Adrenal gland (tissue), 9 donors: ENCODE measurements at regions not wholly inside any gene's neighbourhood (a gene's known extent, or its start where the extent isn't known, plus 50 kb on each side); places are given as distances from the start of the nearest gene placed in this dataset.

Experiments used
- DNase-seq, 7 donors: peaks; one replicate each; pipeline ENCODE4 v3.0.0-alpha.2; 2019 to 2020
- H3K27ac ChIP-seq, 5 donors: fragments of 200-600 bp; sonication (generic) in 4 of 5; 1 replicate in 3 of 5; 2 replicates in 2 of 5; pipeline versions ENCODE4 v1.5.1 to v1.8.0; 2016 to 2020; ENCODE audit warnings: mild to moderate bottlenecking in 1 of 5
- H3K27me3 ChIP-seq: fragments of 200-600 bp; 2 replicates; pipeline ENCODE4 v1.8.0; 2021
- H3K36me3 ChIP-seq, 2 donors: fragments of 200-600 bp; replicated peaks in 1 of 2; 1 replicate in 1 of 2; 2 replicates in 1 of 2; pipeline versions ENCODE4 v1.5.1 to v1.8.0; 2018 to 2022
- H3K4me1 ChIP-seq, 2 donors: fragments of 200-600 bp; replicated peaks in 1 of 2; 1 replicate in 1 of 2; 2 replicates in 1 of 2; pipeline versions ENCODE4 v1.5.1 to v1.8.0; 2018 to 2021
- H3K4me3 ChIP-seq, 4 donors: fragments of 200-600 bp; sonication (generic) in 3 of 4; one replicate each; pipeline ENCODE4 v1.5.1; 2016 to 2018
- H3K9me3 ChIP-seq, 3 donors: fragments of 200-600 bp; sonication (generic) in 1 of 3; replicated peaks in 1 of 3; 1 replicate in 2 of 3; 2 replicates in 1 of 3; pipeline versions ENCODE4 v1.5.1 to v1.8.0; 2016 to 2021
- CTCF ChIP-seq, 6 experiments: fragments of 450-650 bp in 4 of 6; fragments of 200-600 bp in 2 of 6; sonication (generic) in 1 of 6; IDR thresholded peaks; 1 replicate in 5 of 6; 2 replicates in 1 of 6; pipeline versions ENCODE4 v1.5.1 to v1.8.0; 2016 to 2021; ENCODE audit warnings: antibody characterized with exemption in 6 of 6, mild to moderate bottlenecking in 2 of 6, moderate library complexity in 1 of 6
- POLR2A ChIP-seq, 2 donors: fragments of 450-650 bp; IDR thresholded peaks; one replicate each; pipeline ENCODE4 v1.6.1; 2017; ENCODE audit warnings: antibody characterized with exemption in 2 of 2, mild to moderate bottlenecking in 2 of 2, moderate library complexity in 1 of 2
- WGBS, 4 donors: extraction: QIAGEN DNeasy Blood & Tissue Kit in 2 of 4; methylation state at CpG; one replicate each; pipeline versions ENCODE4 v1.1.5 to v1.1.7; 2013 to 2017; 5-methylcytosine and 5-hydroxymethylcytosine counted together
- intact Hi-C, 2 donors: fragments of 100-400 bp; cut with DNase I; formaldehyde crosslinking; loops; one replicate each; pipeline versions ENCODE4 v1.14.1 to v1.15.0; 2022 to 2023
- donor health status: healthy with polysubstance abuse.
- donor health status: Bipolar disorder and iron deficiency.
- donor health status: DM: yes; HTN: yes; CAD: no.
- donor health status: DM: no; HTN: no; CAD: no.
- donor health status: DM: no; HTN: no; CAD: no.

- 0 to 1% (median 0%) methylated on average over 12 to 59 of the region's 63 CpGs for WGBS, 4 donors
- H3K36me3 ChIP-seq = no peaks in the 10 kb centered on the region
- H3K9me3 ChIP-seq = no peaks in the 10 kb centered on the region
- H3K4me3 ChIP-seq = peak overlapping the region; percentile 68 to 92 (median 72)
- DNase-seq = peak; percentile 78 to 89 (median 84)
- peak overlapping the region; percentile 39 to 87 (median 64) for H3K27ac ChIP-seq
- no peaks in the 10 kb centered on the region for H3K4me1 ChIP-seq
- TF ChIP-seq POLR2A (IDR thresholded peaks at IDR 0.05) (peak in 1 of 2 donors; percentile 31), CTCF (IDR thresholded peaks at IDR 0.05) (no peak)
- H3K27me3 ChIP-seq = no peaks in the 10 kb centered on the region
- intact Hi-C loops = loop anchor here in 1 of 2 donors (10.0 kb wide), 1 partner anchor 964 kb away; no protein-coding TSS in a partner anchor
These were observed 82.3 kb upstream of the CD99 start for GRCh38 chrX:2608638-2609430.

DNA sequence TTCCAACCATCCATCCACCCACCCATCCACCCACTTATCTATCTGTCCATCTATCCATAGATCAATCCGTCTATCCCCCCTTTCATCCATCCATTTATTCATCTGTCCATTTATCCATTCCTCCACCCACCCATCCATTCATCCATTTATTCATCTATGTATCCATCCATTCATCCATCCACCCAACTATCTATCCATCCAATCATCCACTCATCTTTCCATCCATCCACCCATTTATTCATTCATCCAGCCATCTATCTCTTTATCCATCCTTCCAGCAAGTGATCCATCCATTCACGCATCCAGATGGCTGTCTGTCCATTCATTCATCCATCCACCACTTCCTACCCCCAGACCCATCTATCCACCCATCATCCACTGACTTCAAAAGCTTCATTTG, 84.0 kb upstream of the CD99 start:
- no peaks in the 10 kb centered on the region for H3K27me3 ChIP-seq

DNA sequence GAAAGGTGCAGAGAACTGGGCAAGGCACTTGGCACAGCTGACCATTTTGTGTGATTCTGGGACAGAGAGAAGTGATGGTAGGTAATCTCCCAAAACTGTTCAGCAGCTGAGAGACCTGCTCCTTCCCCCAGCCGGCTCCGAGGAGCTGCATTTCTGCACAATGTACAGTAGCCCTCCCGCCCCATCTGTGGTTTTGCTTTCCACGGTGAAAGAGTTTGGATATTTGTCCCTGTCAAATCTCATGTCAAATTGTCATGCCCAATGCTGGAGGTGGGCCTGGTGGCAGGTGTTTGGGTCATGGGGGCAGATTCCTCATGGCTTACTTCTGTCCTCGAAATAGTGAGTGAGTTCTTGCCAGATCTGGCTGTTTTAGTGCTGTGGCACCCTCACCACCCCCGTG, 90.5 kb upstream of the CD99 start:
- Histone ChIP-seq H3K4me1 (no peaks in the 10 kb centered on the region), H3K9me3 (no peaks in the 10 kb centered on the region), H3K4me3 (no peak overlapping the region), H3K36me3 (no peaks in the 10 kb centered on the region), H3K27me3 (no peaks in the 10 kb centered on the region), H3K27ac (no peak overlapping the region)
- no peak for DNase-seq
- WGBS, 4 donors = 87 to 92% (median 91%) methylated on average over 6 of the region's 6 CpGs
- no peak for TF ChIP-seq CTCF (IDR thresholded peaks at IDR 0.05)
- TF ChIP-seq POLR2A (IDR thresholded peaks at IDR 0.05) = no peak
- intact Hi-C loops = loop anchor here in 1 of 2 donors (10.0 kb wide), 1 partner anchor 956 kb away; no protein-coding TSS in a partner anchor

More for the DNA sequence above, 84.0 kb upstream of the CD99 start:
- H3K4me3 ChIP-seq = no peak overlapping the region
- no peaks in the 10 kb centered on the region for H3K9me3 ChIP-seq
- H3K4me1 ChIP-seq = no peaks in the 10 kb centered on the region
- no peak overlapping the region for H3K27ac ChIP-seq
- no peak for DNase-seq
- WGBS, 4 donors = 85 to 98% (median 94%) methylated on average over 2 of the region's 2 CpGs
- intact Hi-C loops = loop anchor here in 1 of 2 donors (10.0 kb wide), 1 partner anchor 962 kb away; no protein-coding TSS in a partner anchor
- no peak for TF ChIP-seq CTCF (IDR thresholded peaks at IDR 0.05)
- TF ChIP-seq POLR2A (IDR thresholded peaks at IDR 0.05) = no peak
- H3K36me3 ChIP-seq = no peaks in the 10 kb centered on the region

DNA sequence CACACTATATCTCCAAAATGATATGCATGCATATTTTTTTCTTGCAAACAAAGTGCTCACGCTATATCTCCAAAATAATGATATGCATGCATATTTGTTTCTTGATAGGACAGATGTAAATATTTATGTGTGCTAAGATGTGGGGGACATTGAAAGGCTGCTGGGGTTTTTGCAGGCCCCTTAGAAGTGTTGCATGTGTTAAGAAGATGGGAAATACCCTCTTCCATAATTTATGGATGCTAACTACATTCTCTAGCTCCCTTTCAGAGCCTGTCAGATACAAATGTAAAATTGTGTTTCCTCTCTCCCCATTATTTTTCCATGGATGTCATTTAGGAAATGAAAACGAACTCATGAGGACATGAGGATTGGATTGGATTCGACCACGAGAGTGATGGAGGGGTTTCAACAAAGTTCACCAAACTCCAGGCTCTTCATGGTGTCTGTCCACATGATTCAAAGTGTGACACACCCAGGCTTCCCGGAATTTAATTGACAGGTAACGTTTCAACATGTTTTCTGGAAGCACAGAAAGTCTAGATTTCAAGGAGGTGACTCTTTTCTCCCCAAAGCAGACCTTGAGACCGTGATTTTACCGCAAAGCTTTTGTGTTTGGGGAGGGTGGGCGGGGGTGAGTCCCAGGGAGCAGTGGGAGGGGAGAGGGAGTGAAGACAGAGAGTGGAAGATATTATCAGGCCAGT, 94.4 kb upstream of the CD99 start:
- no peak overlapping the region for H3K27ac ChIP-seq
- DNase-seq = no peak
- H3K9me3 ChIP-seq = no peaks in the 10 kb centered on the region
- TF ChIP-seq CTCF (IDR thresholded peaks at IDR 0.05) (no peak), POLR2A (IDR thresholded peaks at IDR 0.05) (no peak)
- H3K36me3 ChIP-seq = no peaks in the 10 kb centered on the region
- no peak overlapping the region for H3K4me3 ChIP-seq
- no peaks in the 10 kb centered on the region for H3K27me3 ChIP-seq
- WGBS, 4 donors = 59 to 75% (median 65%) methylated on average over 9 of the region's 9 CpGs
- no peaks in the 10 kb centered on the region for H3K4me1 ChIP-seq
- intact Hi-C loops = loop anchor here in 1 of 2 donors (10.0 kb wide), 1 partner anchor 1142 kb away; the partner anchor contains the start of gene ASMTL
